Astrocyte (in vitro differentiated cells and primary cell): ENCODE measurements at regions not wholly inside any gene's neighbourhood (a gene's known extent, or its start where the extent isn't known, plus 50 kb on each side); places are given as distances from the start of the nearest gene placed in this dataset.

Experiments used
- EZH2 ChIP-seq: IDR thresholded peaks from 2 replicates; pipeline ENCODE4 v1.6.1; 2012; ENCODE audit warnings: mild to moderate bottlenecking, low read length, inconsistent platforms; ENCODE audit not compliant: insufficient read depth
- TF ChIP-seq, protein P1 (sequence below): IDR thresholded peaks from 2 replicates; pipeline ENCODE4 v1.5.1; 2011; ENCODE audit warnings: low read depth, mild to moderate bottlenecking, inconsistent platforms, low read length, moderate library complexity; ENCODE audit not compliant: insufficient read depth

DNA sequence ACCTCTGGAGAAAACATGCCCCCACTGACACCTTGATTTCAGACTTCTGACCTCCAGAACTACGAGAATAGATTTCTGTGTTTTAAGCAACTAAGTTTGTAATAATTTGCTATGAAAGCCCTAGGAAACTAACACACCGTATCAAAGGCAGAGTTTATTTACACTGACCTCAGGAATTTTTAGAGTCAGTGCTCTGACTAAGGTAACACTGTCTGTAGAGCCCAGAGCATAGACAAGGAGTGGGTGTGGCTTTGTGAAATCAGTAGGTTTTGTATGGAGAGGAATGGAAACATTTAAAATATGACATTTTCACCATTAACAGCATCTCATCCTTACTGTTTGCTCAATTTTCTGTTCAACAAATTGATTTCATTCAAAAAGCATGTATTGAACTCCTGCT lies 764.4 kb upstream of the PCDH10 start:
- no peak for TF ChIP-seq EZH2
- TF ChIP-seq, protein P1, sequence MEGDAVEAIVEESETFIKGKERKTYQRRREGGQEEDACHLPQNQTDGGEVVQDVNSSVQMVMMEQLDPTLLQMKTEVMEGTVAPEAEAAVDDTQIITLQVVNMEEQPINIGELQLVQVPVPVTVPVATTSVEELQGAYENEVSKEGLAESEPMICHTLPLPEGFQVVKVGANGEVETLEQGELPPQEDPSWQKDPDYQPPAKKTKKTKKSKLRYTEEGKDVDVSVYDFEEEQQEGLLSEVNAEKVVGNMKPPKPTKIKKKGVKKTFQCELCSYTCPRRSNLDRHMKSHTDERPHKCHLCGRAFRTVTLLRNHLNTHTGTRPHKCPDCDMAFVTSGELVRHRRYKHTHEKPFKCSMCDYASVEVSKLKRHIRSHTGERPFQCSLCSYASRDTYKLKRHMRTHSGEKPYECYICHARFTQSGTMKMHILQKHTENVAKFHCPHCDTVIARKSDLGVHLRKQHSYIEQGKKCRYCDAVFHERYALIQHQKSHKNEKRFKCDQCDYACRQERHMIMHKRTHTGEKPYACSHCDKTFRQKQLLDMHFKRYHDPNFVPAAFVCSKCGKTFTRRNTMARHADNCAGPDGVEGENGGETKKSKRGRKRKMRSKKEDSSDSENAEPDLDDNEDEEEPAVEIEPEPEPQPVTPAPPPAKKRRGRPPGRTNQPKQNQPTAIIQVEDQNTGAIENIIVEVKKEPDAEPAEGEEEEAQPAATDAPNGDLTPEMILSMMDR, result no peak
